AG08396 (cell line): ENCODE measurements at regions not wholly inside any gene's neighbourhood (a gene's known extent, or its start where the extent isn't known, plus 50 kb on each side); places are given as distances from the start of the nearest gene placed in this dataset.

ENCODE experiments used
- DNase-seq: peaks from one replicate; pipeline ENCODE4 v3.0.0; 2012; ENCODE audit warnings: low spot score, mixed read lengths

- DNase-seq: no peak
Observed at GRCh38 chr20:21577551-21577950, 63.7 kb upstream of the NKX2-2 start.

- no peak for DNase-seq
Observed at GRCh38 chr20:21575981-21576740, 62.3 kb upstream of the NKX2-2 start.

GRCh38 chr20:21575167-21575566 lies 61.3 kb upstream of the NKX2-2 start:
- no peak for DNase-seq

- DNase-seq: no peak
Observed at GRCh38 chr20:21574443-21574842, 60.6 kb upstream of the NKX2-2 start.

- no peak for DNase-seq
Observed at GRCh38 chr20:21573259-21573658, 59.4 kb upstream of the NKX2-2 start.

GRCh38 chr20:21571841-21572690 lies 58.2 kb upstream of the NKX2-2 start:
- peak; percentile 18 for DNase-seq

- no peak for DNase-seq
Observed at GRCh38 chr20:21570285-21570992, 56.6 kb upstream of the NKX2-2 start.

GRCh38 chr20:21569586-21569985 lies 55.7 kb upstream of the NKX2-2 start:
- no peak for DNase-seq

- DNase-seq: no peak
Observed at GRCh38 chr20:21564127-21564773, 50.4 kb upstream of the NKX2-2 start.
